ENCODE measurements at regions not wholly inside any gene's neighbourhood (a gene's known extent, or its start where the extent isn't known, plus 50 kb on each side); places are given as distances from the start of the nearest gene placed in this dataset.

GRCh38 chr5:82982846-82983245 is 94.3 kb downstream of the TMEM167A start:
- no peaks in the 10 kb centered on the region for H3K27me3 ChIP-seq (ENCODE audit: control insufficient read depth in 2 of 2, insufficient read depth in 2 of 2, low read length in 2 of 2)
- H2AFZ ChIP-seq (ENCODE audit: low read depth, low read length): no peak overlapping the region
- no peaks in the 10 kb centered on the region for H3K4me1 ChIP-seq (replicated peaks in 1 of 2; ENCODE audit: control insufficient read depth in 2 of 2, insufficient read depth in 2 of 2, low read length in 2 of 2)
- H3K27ac ChIP-seq (ENCODE audit: extremely low read depth, low read depth, low read length): no peak overlapping the region
- no peak for DNase-seq (ENCODE audit: extremely low read depth in 1 of 4, low spot score in 3 of 4)
- H3K79me2 ChIP-seq (ENCODE audit: control insufficient read depth, insufficient read depth, low read length): no peaks in the 10 kb centered on the region
- H3K4me2 ChIP-seq (ENCODE audit: insufficient read depth, low read length): no peak overlapping the region
- H4K20me1 ChIP-seq (replicated peaks; ENCODE audit: control insufficient read depth, insufficient read depth, low read length): no peaks in the 10 kb centered on the region
- H3K9me3 ChIP-seq (replicated peaks; ENCODE audit: control insufficient read depth, insufficient read depth, low read depth, low read length): no peaks in the 10 kb centered on the region
- intact Hi-C loops (cut with micrococcal nuclease): no loop called here
- ChIA-PET POLR2A (no interaction called here), CTCF (ENCODE audit: low intra/inter-chr PET ratio) (no interaction called here)
- FAIRE-seq: no peak
- BruUV-seq (replicated peaks): no TSS peak
- H3K9ac ChIP-seq (ENCODE audit: insufficient read depth in 1 of 2, low read depth in 2 of 2, low read length in 2 of 2): no peak overlapping the region
- in situ Hi-C loops (cut with MboI): no loop called here
- H3K36me3 ChIP-seq (ENCODE audit: control insufficient read depth, insufficient read depth, low read length): no peaks in the 10 kb centered on the region
- no peak overlapping the region for H3K4me3 ChIP-seq
- TF ChIP-seq ZNF212 (CRISPR knock-in tag; IDR thresholded peaks at IDR 0.05): no peak
- TF ChIP-seq, protein P1, sequence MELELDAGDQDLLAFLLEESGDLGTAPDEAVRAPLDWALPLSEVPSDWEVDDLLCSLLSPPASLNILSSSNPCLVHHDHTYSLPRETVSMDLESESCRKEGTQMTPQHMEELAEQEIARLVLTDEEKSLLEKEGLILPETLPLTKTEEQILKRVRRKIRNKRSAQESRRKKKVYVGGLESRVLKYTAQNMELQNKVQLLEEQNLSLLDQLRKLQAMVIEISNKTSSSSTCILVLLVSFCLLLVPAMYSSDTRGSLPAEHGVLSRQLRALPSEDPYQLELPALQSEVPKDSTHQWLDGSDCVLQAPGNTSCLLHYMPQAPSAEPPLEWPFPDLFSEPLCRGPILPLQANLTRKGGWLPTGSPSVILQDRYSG (tag; conservative IDR thresholded peaks at IDR 0.05; ENCODE audit: low read depth): no peak
- TF ChIP-seq SMAD3 (CRISPR knock-in tag; conservative IDR thresholded peaks at IDR 0.05): no peak
- no peak for TF ChIP-seq ZNF121 (CRISPR knock-in tag; conservative IDR thresholded peaks at IDR 0.05)
- no peak for TF ChIP-seq ATF7 (IDR thresholded peaks at IDR 0.05)
- TF ChIP-seq, protein P2, sequence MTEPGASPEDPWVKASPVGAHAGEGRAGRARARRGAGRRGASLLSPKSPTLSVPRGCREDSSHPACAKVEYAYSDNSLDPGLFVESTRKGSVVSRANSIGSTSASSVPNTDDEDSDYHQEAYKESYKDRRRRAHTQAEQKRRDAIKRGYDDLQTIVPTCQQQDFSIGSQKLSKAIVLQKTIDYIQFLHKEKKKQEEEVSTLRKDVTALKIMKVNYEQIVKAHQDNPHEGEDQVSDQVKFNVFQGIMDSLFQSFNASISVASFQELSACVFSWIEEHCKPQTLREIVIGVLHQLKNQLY (CRISPR knock-in tag; conservative IDR thresholded peaks at IDR 0.05): no peak
- TF ChIP-seq ZFP1 (CRISPR knock-in tag; IDR thresholded peaks at IDR 0.05): no peak
- TF ChIP-seq U2AF1 (optimal IDR thresholded peaks at IDR 0.05; ENCODE audit: low read depth, low read length): no peak
- TF ChIP-seq ILF3 (IDR thresholded peaks at IDR 0.05; ENCODE audit: borderline replicate concordance): no peak
- no peak for TF ChIP-seq NCOR1 (IDR thresholded peaks at IDR 0.05)
- TF ChIP-seq, protein P3, sequence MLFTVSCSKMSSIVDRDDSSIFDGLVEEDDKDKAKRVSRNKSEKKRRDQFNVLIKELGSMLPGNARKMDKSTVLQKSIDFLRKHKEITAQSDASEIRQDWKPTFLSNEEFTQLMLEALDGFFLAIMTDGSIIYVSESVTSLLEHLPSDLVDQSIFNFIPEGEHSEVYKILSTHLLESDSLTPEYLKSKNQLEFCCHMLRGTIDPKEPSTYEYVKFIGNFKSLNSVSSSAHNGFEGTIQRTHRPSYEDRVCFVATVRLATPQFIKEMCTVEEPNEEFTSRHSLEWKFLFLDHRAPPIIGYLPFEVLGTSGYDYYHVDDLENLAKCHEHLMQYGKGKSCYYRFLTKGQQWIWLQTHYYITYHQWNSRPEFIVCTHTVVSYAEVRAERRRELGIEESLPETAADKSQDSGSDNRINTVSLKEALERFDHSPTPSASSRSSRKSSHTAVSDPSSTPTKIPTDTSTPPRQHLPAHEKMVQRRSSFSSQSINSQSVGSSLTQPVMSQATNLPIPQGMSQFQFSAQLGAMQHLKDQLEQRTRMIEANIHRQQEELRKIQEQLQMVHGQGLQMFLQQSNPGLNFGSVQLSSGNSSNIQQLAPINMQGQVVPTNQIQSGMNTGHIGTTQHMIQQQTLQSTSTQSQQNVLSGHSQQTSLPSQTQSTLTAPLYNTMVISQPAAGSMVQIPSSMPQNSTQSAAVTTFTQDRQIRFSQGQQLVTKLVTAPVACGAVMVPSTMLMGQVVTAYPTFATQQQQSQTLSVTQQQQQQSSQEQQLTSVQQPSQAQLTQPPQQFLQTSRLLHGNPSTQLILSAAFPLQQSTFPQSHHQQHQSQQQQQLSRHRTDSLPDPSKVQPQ (CRISPR knock-in tag; IDR thresholded peaks at IDR 0.05; ENCODE audit: borderline replicate concordance): no peak
- TF ChIP-seq ZNF263 (CRISPR knock-in tag; IDR thresholded peaks at IDR 0.05; ENCODE audit: borderline replicate concordance): no peak
- no peak for TF ChIP-seq POLR2AphosphoS2 (IDR thresholded peaks at IDR 0.05; ENCODE audit: low read length)
- no peak for TF ChIP-seq MAZ (CRISPR knock-in tag; conservative IDR thresholded peaks at IDR 0.05 in 1 of 2, IDR thresholded peaks at IDR 0.05 in 1 of 2)
- TF ChIP-seq KAT7 (CRISPR knock-in tag; IDR thresholded peaks at IDR 0.05; ENCODE audit: borderline replicate concordance): no peak
- TF ChIP-seq TEAD2 (tag; IDR thresholded peaks at IDR 0.05): no peak
- no peak for TF ChIP-seq NCOA2 (IDR thresholded peaks at IDR 0.05; ENCODE audit: partially characterized antibody in 2 of 2)
- TF ChIP-seq, protein P4, sequence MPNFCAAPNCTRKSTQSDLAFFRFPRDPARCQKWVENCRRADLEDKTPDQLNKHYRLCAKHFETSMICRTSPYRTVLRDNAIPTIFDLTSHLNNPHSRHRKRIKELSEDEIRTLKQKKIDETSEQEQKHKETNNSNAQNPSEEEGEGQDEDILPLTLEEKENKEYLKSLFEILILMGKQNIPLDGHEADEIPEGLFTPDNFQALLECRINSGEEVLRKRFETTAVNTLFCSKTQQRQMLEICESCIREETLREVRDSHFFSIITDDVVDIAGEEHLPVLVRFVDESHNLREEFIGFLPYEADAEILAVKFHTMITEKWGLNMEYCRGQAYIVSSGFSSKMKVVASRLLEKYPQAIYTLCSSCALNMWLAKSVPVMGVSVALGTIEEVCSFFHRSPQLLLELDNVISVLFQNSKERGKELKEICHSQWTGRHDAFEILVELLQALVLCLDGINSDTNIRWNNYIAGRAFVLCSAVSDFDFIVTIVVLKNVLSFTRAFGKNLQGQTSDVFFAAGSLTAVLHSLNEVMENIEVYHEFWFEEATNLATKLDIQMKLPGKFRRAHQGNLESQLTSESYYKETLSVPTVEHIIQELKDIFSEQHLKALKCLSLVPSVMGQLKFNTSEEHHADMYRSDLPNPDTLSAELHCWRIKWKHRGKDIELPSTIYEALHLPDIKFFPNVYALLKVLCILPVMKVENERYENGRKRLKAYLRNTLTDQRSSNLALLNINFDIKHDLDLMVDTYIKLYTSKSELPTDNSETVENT (CRISPR knock-in tag; IDR thresholded peaks at IDR 0.05): no peak
- no peak for ATAC-seq
- WGBS (ENCODE audit: insufficient coverage, low coverage, missing lambda C conversion rate): 0% methylated on average over 2 of the region's 2 CpGs
- H3K9me1 ChIP-seq (ENCODE audit: control insufficient read depth, insufficient read depth, low read length): no peaks in the 10 kb centered on the region
